ENCODE measurements at regions not wholly inside any gene's neighbourhood (a gene's known extent, or its start where the extent isn't known, plus 50 kb on each side); places are given as distances from the start of the nearest gene placed in this dataset.

DNA sequence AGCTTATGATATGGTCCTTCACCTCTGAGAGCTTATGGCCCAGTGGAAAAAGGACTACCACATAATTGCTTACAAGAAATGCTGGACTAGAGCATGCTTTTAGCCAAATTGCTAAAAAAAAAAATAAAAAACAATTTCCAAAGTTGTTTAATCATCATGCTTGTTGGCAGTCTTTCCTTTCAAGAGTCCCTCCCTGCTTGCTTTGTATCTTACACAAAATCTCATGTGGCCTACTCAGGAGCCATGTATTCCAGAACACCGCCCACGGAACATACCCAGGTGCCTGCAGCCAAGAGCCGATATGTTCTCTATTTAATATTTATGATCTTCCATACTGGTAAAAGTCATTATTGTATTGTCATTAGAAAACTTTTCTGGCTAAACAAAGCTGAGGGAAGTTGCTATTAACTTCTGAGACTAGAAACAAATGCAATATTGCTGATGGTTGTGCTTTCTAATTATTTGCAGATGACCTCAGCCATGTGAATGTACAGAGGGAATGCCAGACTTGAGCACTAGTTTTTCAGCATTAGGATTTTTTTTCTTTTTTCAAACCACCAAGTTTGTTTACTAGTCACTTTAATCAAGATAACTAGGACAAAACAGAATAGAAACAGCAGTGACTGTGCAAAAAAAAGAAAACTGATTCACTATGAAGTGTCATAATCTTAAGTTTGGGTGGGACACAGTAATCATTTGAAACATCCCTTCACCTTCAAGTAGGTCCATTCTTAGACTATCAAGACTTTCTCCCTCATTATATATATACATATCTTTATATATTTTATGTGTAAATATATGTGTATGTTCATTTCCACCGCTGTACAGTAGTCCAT, 129.3 kb upstream of the GORAB start:
- DNase-seq = no peak
- H3K4me3 ChIP-seq = no peak overlapping the region
- H3K27me3 ChIP-seq = no peaks in the 10 kb centered on the region
- no peak for TF ChIP-seq CTCF (IDR thresholded peaks at IDR 0.05)
- no peak for TF ChIP-seq EP300 (IDR thresholded peaks at IDR 0.05)
- TF ChIP-seq POLR2AphosphoS5 (IDR thresholded peaks at IDR 0.05) = no peak
- no peak for TF ChIP-seq POLR2A (IDR thresholded peaks at IDR 0.05)
- 68 to 86% methylated on average over 4 of the region's 4 CpGs for WGBS, 2 donors
- no peaks in the 10 kb centered on the region for H3K9me3 ChIP-seq
- no peaks in the 10 kb centered on the region for H3K36me3 ChIP-seq
- peak overlapping the region in 1 of 4 donors; percentile 56 for H3K27ac ChIP-seq
- intact Hi-C loops (cut with DNase I) = no loop called here
- no peaks in the 10 kb centered on the region for H3K4me1 ChIP-seq

GRCh38 chr1:170407138-170407537, 124.8 kb upstream of the GORAB start:
- TF ChIP-seq POLR2AphosphoS5 (IDR thresholded peaks at IDR 0.05) (no peak), EP300 (IDR thresholded peaks at IDR 0.05) (no peak), CTCF (IDR thresholded peaks at IDR 0.05) (no peak)
- H3K36me3 ChIP-seq = no peaks in the 10 kb centered on the region
- peaks cover 0 to 6% (median 0%) of the 10 kb centered on the region in 4 donors for H3K4me1 ChIP-seq
- H3K4me3 ChIP-seq = no peak overlapping the region
- no peaks in the 10 kb centered on the region for H3K9me3 ChIP-seq
- no peaks in the 10 kb centered on the region for H3K27me3 ChIP-seq
- no peak overlapping the region for H3K27ac ChIP-seq
- intact Hi-C loops (cut with DNase I) = no loop called here
- no peak for DNase-seq
- 76 to 78% methylated on average over 2 of the region's 2 CpGs for WGBS, 2 donors

DNA sequence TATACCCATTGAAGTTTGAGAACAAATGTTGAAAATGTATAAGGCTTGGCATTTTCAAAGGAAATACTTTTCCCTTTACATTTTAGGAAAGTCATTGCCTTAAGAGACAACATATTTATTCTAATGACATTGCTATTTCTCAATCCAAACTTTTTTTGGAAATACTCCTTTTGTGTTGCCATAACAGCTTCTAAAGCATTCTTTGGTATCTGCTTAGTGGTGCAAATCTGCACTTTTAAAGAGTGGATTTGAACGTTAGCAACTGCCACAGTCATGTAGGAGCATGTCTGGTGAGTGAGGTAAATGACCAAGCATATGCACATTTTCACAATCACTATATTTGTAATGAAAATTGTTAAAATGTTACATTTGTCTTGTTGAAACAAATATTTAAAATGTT, 124.4 kb upstream of the GORAB start:
- Histone ChIP-seq H3K27me3 (no peaks in the 10 kb centered on the region), H3K4me1 (peaks cover 0 to 6% (median 0%) of the 10 kb centered on the region in 4 donors), H3K4me3 (no peak overlapping the region), H3K27ac (no peak overlapping the region), H3K36me3 (no peaks in the 10 kb centered on the region), H3K9me3 (no peaks in the 10 kb centered on the region)
- DNase-seq = no peak
- TF ChIP-seq EP300 (IDR thresholded peaks at IDR 0.05) = no peak
- TF ChIP-seq POLR2AphosphoS5 (IDR thresholded peaks at IDR 0.05) = no peak
- no peak for TF ChIP-seq CTCF (IDR thresholded peaks at IDR 0.05)
- TF ChIP-seq POLR2A (IDR thresholded peaks at IDR 0.05) = no peak
- WGBS, 2 donors = 68 to 81% methylated on average over 1 of the region's 1 CpG
- intact Hi-C loops (cut with DNase I) = no loop called here

GRCh38 chr1:170410401-170411166, 121.4 kb upstream of the GORAB start:
- H3K4me1 ChIP-seq = peaks cover 0 to 18% (median 3%) of the 10 kb centered on the region in 4 donors
- intact Hi-C loops (cut with DNase I) = no loop called here
- H3K27me3 ChIP-seq = no peaks in the 10 kb centered on the region
- no peaks in the 10 kb centered on the region for H3K36me3 ChIP-seq
- 77 to 88% methylated on average over 2 of the region's 2 CpGs for WGBS, 2 donors
- DNase-seq = no peak
- H3K4me3 ChIP-seq = no peak overlapping the region
- peak in 1 of 4 donors; percentile 8 for TF ChIP-seq POLR2AphosphoS5 (IDR thresholded peaks at IDR 0.05)
- TF ChIP-seq POLR2A (IDR thresholded peaks at IDR 0.05) = no peak
- H3K9me3 ChIP-seq = no peaks in the 10 kb centered on the region
- peak overlapping the region in 3 of 4 donors; percentile 37 to 73 (median 53) for H3K27ac ChIP-seq

- WGBS, 2 donors = 48 to 62% methylated on average over 3 of the region's 3 CpGs
- Histone ChIP-seq H3K4me3 (no peak overlapping the region), H3K27me3 (no peaks in the 10 kb centered on the region), H3K27ac (peak overlapping the region; percentile 4 to 68 (median 34)), H3K36me3 (no peaks in the 10 kb centered on the region), H3K9me3 (no peaks in the 10 kb centered on the region), H3K4me1 (peaks cover 0 to 23% (median 6%) of the 10 kb centered on the region in 4 donors)
- intact Hi-C loops (cut with DNase I) = no loop called here
- DNase-seq = no peak
- TF ChIP-seq EP300 (IDR thresholded peaks at IDR 0.05) (no peak), POLR2AphosphoS5 (IDR thresholded peaks at IDR 0.05) (peak in 1 of 4 donors; percentile 8)
Observed at GRCh38 chr1:170414989-170415709, 116.8 kb upstream of the GORAB start.
